ENCODE measurements at regions not wholly inside any gene's neighbourhood (a gene's known extent, or its start where the extent isn't known, plus 50 kb on each side); places are given as distances from the start of the nearest gene placed in this dataset.

DNA sequence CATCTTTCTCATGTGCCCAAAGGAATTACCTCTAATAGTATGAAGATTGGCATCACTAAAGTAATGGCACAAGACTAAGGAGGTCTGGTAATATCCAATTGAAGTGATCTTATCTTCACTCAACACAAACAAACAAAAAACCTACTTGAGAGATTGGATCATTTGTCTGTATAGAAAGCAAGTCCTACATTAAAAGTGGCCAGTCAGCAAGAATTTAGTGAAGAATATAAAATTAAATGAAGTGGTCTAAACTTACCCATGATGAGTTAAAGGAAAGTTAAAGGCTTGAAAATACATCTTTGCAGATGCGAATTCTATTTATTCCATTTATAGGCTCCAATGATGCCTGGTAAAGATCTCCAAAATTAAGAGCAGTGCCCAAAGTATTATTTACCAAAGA is 350.3 kb upstream of the PCSK5 start:
- Histone ChIP-seq H4K20me1 (ENCODE audit: insufficient read depth, low read length) (no peaks in the 10 kb centered on the region), H3K27me3 (ENCODE audit: low read depth, low read length) (peaks cover 3% of the 10 kb centered on the region; the same call in 1 of the 2 replicates), H3K4me3 (ENCODE audit: low read length) (no peak overlapping the region), H3K9me3 (ENCODE audit: insufficient read depth, low read length) (no peaks in the 10 kb centered on the region), H3K9ac (ENCODE audit: low read length) (no peak overlapping the region), H2AFZ (ENCODE audit: low read depth, low read length) (no peak overlapping the region), H3K36me3 (replicated peaks; ENCODE audit: low read depth, low read length) (no peaks in the 10 kb centered on the region), H3K4me2 (ENCODE audit: low read length) (no peak overlapping the region), H3K27ac (ENCODE audit: low read length) (no peak overlapping the region), H3K4me1 (ENCODE audit: low read length) (no peaks in the 10 kb centered on the region; the same call in 1 of the 2 replicates), H3K79me2 (ENCODE audit: low read length) (no peaks in the 10 kb centered on the region)
- TF ChIP-seq, protein P1, sequence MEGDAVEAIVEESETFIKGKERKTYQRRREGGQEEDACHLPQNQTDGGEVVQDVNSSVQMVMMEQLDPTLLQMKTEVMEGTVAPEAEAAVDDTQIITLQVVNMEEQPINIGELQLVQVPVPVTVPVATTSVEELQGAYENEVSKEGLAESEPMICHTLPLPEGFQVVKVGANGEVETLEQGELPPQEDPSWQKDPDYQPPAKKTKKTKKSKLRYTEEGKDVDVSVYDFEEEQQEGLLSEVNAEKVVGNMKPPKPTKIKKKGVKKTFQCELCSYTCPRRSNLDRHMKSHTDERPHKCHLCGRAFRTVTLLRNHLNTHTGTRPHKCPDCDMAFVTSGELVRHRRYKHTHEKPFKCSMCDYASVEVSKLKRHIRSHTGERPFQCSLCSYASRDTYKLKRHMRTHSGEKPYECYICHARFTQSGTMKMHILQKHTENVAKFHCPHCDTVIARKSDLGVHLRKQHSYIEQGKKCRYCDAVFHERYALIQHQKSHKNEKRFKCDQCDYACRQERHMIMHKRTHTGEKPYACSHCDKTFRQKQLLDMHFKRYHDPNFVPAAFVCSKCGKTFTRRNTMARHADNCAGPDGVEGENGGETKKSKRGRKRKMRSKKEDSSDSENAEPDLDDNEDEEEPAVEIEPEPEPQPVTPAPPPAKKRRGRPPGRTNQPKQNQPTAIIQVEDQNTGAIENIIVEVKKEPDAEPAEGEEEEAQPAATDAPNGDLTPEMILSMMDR (IDR thresholded peaks at IDR 0.05; ENCODE audit: low read depth, low read length), result no peak
- no peak for TF ChIP-seq EZH2phosphoT487 (IDR thresholded peaks at IDR 0.05; ENCODE audit: low read depth)

DNA sequence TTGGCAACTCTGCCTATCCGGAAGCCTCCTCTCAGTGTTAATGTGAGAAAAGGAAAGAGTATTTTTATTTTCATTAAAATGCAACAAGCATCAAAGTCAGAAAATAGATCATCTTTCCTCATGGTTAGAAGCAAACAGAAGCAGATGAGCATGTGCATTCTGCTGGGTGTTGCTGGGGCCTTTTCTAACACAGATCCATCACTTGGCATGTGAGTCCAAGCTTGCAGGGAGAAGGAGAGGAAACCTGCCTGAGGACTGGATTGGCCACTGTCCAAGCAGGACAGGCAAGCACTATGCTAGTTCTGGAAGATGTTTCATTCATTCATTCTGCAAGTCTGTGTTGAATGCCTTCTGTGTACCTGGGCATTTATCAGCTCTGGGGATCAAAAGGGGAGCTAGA is 348.7 kb upstream of the PCSK5 start:
- H3K27ac ChIP-seq (ENCODE audit: low read length), result no peak overlapping the region
- no peak overlapping the region for H3K4me2 ChIP-seq (ENCODE audit: low read length)
- no peaks in the 10 kb centered on the region; the same call in 1 of the 2 replicates for H3K4me1 ChIP-seq (ENCODE audit: low read length)
- no peak overlapping the region for H3K4me3 ChIP-seq (ENCODE audit: low read length)
- H3K9me3 ChIP-seq (ENCODE audit: insufficient read depth, low read length), result no peaks in the 10 kb centered on the region
- H3K79me2 ChIP-seq (ENCODE audit: low read length), result no peaks in the 10 kb centered on the region
- H3K9ac ChIP-seq (ENCODE audit: low read length), result no peak overlapping the region
- TF ChIP-seq, protein P1 (IDR thresholded peaks at IDR 0.05; ENCODE audit: low read depth, low read length), result no peak
- TF ChIP-seq EZH2phosphoT487 (IDR thresholded peaks at IDR 0.05; ENCODE audit: low read depth), result no peak
- H3K36me3 ChIP-seq (replicated peaks; ENCODE audit: low read depth, low read length), result no peaks in the 10 kb centered on the region
- no peaks in the 10 kb centered on the region for H4K20me1 ChIP-seq (ENCODE audit: insufficient read depth, low read length)
- H2AFZ ChIP-seq (ENCODE audit: low read depth, low read length), result no peak overlapping the region
- peaks cover 7% of the 10 kb centered on the region; the same call in 1 of the 2 replicates for H3K27me3 ChIP-seq (ENCODE audit: low read depth, low read length)

DNA sequence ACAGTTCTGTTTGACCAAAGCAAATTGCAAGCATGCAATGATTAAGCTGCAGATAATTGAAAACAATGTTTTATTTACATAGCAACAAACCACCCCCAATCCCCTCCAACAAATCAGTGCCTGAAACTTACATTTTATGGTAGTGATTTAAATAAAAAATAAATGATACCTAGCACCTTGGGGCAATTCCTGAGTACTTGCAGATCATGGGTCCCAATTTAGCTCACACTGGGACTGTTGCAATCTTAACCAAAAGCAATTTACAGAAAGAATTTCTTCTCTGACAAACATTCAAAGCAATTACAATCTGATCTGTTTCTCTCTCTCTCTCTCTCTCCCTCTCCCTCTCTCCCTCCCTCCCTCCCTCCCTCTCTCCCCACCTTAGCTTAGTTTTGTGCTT is 345.7 kb upstream of the PCSK5 start:
- no peaks in the 10 kb centered on the region for H4K20me1 ChIP-seq (ENCODE audit: insufficient read depth, low read length)
- no peak overlapping the region for H3K9ac ChIP-seq (ENCODE audit: low read length)
- H3K27ac ChIP-seq (ENCODE audit: low read length), result no peak overlapping the region
- no peaks in the 10 kb centered on the region for H3K79me2 ChIP-seq (ENCODE audit: low read length)
- H3K27me3 ChIP-seq (ENCODE audit: low read depth, low read length), result peaks cover 10% of the 10 kb centered on the region; the same call in 1 of the 2 replicates
- H3K4me3 ChIP-seq (ENCODE audit: low read length), result no peak overlapping the region
- H3K9me3 ChIP-seq (ENCODE audit: insufficient read depth, low read length), result no peaks in the 10 kb centered on the region
- H2AFZ ChIP-seq (ENCODE audit: low read depth, low read length), result no peak overlapping the region
- no peak overlapping the region for H3K4me2 ChIP-seq (ENCODE audit: low read length)
- H3K4me1 ChIP-seq (ENCODE audit: low read length), result no peaks in the 10 kb centered on the region; the same call in 1 of the 2 replicates
- no peaks in the 10 kb centered on the region for H3K36me3 ChIP-seq (replicated peaks; ENCODE audit: low read depth, low read length)
- TF ChIP-seq EZH2phosphoT487 (IDR thresholded peaks at IDR 0.05; ENCODE audit: low read depth), result no peak
- TF ChIP-seq, protein P1 (IDR thresholded peaks at IDR 0.05; ENCODE audit: low read depth, low read length), result no peak

DNA sequence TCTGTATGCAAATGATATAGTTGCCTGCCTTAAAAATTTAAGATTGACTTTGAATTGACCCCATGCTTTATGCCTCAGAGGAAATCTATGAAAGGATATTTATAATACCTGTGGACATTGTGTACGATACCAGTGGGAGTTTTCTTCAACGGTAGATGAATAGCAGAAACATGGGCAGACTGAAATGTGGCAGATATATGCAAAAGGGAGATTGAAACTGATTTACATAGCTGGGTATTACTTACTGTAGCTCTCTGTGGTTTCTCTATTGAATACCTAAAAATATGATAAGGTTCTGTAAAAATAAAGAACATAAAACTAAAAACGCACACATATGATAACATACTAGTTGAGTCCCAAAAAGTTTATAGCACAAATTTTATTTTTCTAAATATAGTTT is 345.2 kb upstream of the PCSK5 start:
- Histone ChIP-seq H3K9ac (ENCODE audit: low read length) (no peak overlapping the region), H4K20me1 (ENCODE audit: insufficient read depth, low read length) (no peaks in the 10 kb centered on the region), H3K79me2 (ENCODE audit: low read length) (no peaks in the 10 kb centered on the region), H3K36me3 (replicated peaks; ENCODE audit: low read depth, low read length) (no peaks in the 10 kb centered on the region), H3K4me2 (ENCODE audit: low read length) (no peak overlapping the region), H2AFZ (ENCODE audit: low read depth, low read length) (no peak overlapping the region), H3K4me1 (ENCODE audit: low read length) (no peaks in the 10 kb centered on the region; the same call in 1 of the 2 replicates), H3K27me3 (ENCODE audit: low read depth, low read length) (peaks cover 10% of the 10 kb centered on the region; the same call in 1 of the 2 replicates), H3K27ac (ENCODE audit: low read length) (no peak overlapping the region), H3K4me3 (ENCODE audit: low read length) (no peak overlapping the region), H3K9me3 (ENCODE audit: insufficient read depth, low read length) (no peaks in the 10 kb centered on the region)
- TF ChIP-seq EZH2phosphoT487 (IDR thresholded peaks at IDR 0.05; ENCODE audit: low read depth), result no peak
- TF ChIP-seq, protein P1 (IDR thresholded peaks at IDR 0.05; ENCODE audit: low read depth, low read length), result no peak

Data from OCI-LY3 (cell line).